Activated CD4-positive, alpha-beta T cell treated with anti-CD3 and anti-CD28 coated beads, Interleukin-2, amount 10 ng/mL, durations not matched to agents 24 days and 14 days (primary cell): ENCODE measurements at regions not wholly inside any gene's neighbourhood (a gene's known extent, or its start where the extent isn't known, plus 50 kb on each side); places are given as distances from the start of the nearest gene placed in this dataset.

ENCODE experiments used
- DNase-seq: peaks from one replicate; pipeline ENCODE4 v3.0.0; 2022
- H3K27ac Mint-ChIP-seq: one replicate; pipeline ENCODE4 v1.8.0; 2022; ENCODE audit warnings: mild to moderate bottlenecking, mixed read lengths
- H3K27me3 Mint-ChIP-seq: one replicate; pipeline ENCODE4 v1.8.0; 2022; ENCODE audit warnings: mixed read lengths
- H3K36me3 Mint-ChIP-seq: one replicate; pipeline ENCODE4 v1.8.0; 2022; ENCODE audit warnings: low read depth, mild to moderate bottlenecking, mixed read lengths
- H3K4me1 Mint-ChIP-seq: one replicate; pipeline ENCODE4 v1.8.0; 2021; ENCODE audit warnings: mixed read lengths
- H3K4me3 Mint-ChIP-seq: one replicate; pipeline ENCODE4 v1.8.0; 2022; ENCODE audit warnings: mild to moderate bottlenecking, moderate library complexity, mixed read lengths
- H3K9me3 Mint-ChIP-seq: one replicate; pipeline ENCODE4 v1.8.0; 2021; ENCODE audit warnings: mixed read lengths
- intact Hi-C: fragments of 100-400 bp; cut with micrococcal nuclease; formaldehyde crosslinking; loops from one replicate; pipeline ENCODE4 v1.15.1; 2023

- H3K36me3 Mint-ChIP-seq: no peaks in the 10 kb centered on the region
- intact Hi-C loops: no loop called here
- H3K4me1 Mint-ChIP-seq: no peaks in the 10 kb centered on the region
- H3K4me3 Mint-ChIP-seq: no peak overlapping the region
- H3K27ac Mint-ChIP-seq: no peak overlapping the region
- no peaks in the 10 kb centered on the region for H3K27me3 Mint-ChIP-seq
- DNase-seq: no peak
- H3K9me3 Mint-ChIP-seq: no peaks in the 10 kb centered on the region
These were observed 304.9 kb downstream of the DHX15 start for GRCh38 chr4:24279469-24279868.

GRCh38 chr4:24278693-24279092 is 305.7 kb downstream of the DHX15 start:
- Mint-ChIP-seq H3K36me3 (no peaks in the 10 kb centered on the region), H3K27ac (no peak overlapping the region), H3K4me3 (no peak overlapping the region), H3K4me1 (no peaks in the 10 kb centered on the region), H3K27me3 (no peaks in the 10 kb centered on the region), H3K9me3 (no peaks in the 10 kb centered on the region)
- no peak for DNase-seq
- intact Hi-C loops: no loop called here

- no peak overlapping the region for H3K27ac Mint-ChIP-seq
- H3K9me3 Mint-ChIP-seq: no peaks in the 10 kb centered on the region
- no peaks in the 10 kb centered on the region for H3K4me1 Mint-ChIP-seq
- intact Hi-C loops: no loop called here
- H3K4me3 Mint-ChIP-seq: no peak overlapping the region
- H3K36me3 Mint-ChIP-seq: no peaks in the 10 kb centered on the region
- H3K27me3 Mint-ChIP-seq: no peaks in the 10 kb centered on the region
- no peak for DNase-seq
These were observed 309.9 kb downstream of the DHX15 start for GRCh38 chr4:24274381-24274941.

- intact Hi-C loops: no loop called here
- DNase-seq: no peak
- Mint-ChIP-seq H3K4me3 (no peak overlapping the region), H3K4me1 (no peaks in the 10 kb centered on the region), H3K27ac (no peak overlapping the region), H3K9me3 (no peaks in the 10 kb centered on the region), H3K36me3 (no peaks in the 10 kb centered on the region), H3K27me3 (no peaks in the 10 kb centered on the region)
These were observed 311.2 kb downstream of the DHX15 start for GRCh38 chr4:24273136-24273535.

- DNase-seq: no peak
- intact Hi-C loops: no loop called here
- Mint-ChIP-seq H3K27me3 (no peaks in the 10 kb centered on the region), H3K4me1 (no peaks in the 10 kb centered on the region), H3K27ac (no peak overlapping the region), H3K4me3 (no peak overlapping the region), H3K36me3 (no peaks in the 10 kb centered on the region), H3K9me3 (no peaks in the 10 kb centered on the region)
These were observed 317.2 kb downstream of the DHX15 start for GRCh38 chr4:24266951-24267722.

GRCh38 chr4:24265989-24266388 is 318.4 kb downstream of the DHX15 start:
- no peaks in the 10 kb centered on the region for H3K36me3 Mint-ChIP-seq
- H3K4me3 Mint-ChIP-seq: no peak overlapping the region
- DNase-seq: no peak
- intact Hi-C loops: no loop called here
- no peaks in the 10 kb centered on the region for H3K4me1 Mint-ChIP-seq
- no peaks in the 10 kb centered on the region for H3K9me3 Mint-ChIP-seq
- H3K27ac Mint-ChIP-seq: no peak overlapping the region
- no peaks in the 10 kb centered on the region for H3K27me3 Mint-ChIP-seq

- H3K4me3 Mint-ChIP-seq: no peak overlapping the region
- no peaks in the 10 kb centered on the region for H3K36me3 Mint-ChIP-seq
- DNase-seq: no peak
- H3K4me1 Mint-ChIP-seq: no peaks in the 10 kb centered on the region
- no peak overlapping the region for H3K27ac Mint-ChIP-seq
- intact Hi-C loops: no loop called here
- H3K27me3 Mint-ChIP-seq: no peaks in the 10 kb centered on the region
- H3K9me3 Mint-ChIP-seq: no peaks in the 10 kb centered on the region
These were observed 321.7 kb downstream of the DHX15 start for GRCh38 chr4:24262616-24263015.

GRCh38 chr4:24262084-24262483 is 322.3 kb downstream of the DHX15 start:
- Mint-ChIP-seq H3K4me1 (no peaks in the 10 kb centered on the region), H3K27ac (no peak overlapping the region), H3K4me3 (no peak overlapping the region), H3K27me3 (no peaks in the 10 kb centered on the region), H3K36me3 (no peaks in the 10 kb centered on the region), H3K9me3 (no peaks in the 10 kb centered on the region)
- no peak for DNase-seq
- intact Hi-C loops: no loop called here

- Mint-ChIP-seq H3K4me1 (no peaks in the 10 kb centered on the region), H3K36me3 (no peaks in the 10 kb centered on the region), H3K27ac (no peak overlapping the region), H3K27me3 (no peaks in the 10 kb centered on the region), H3K4me3 (no peak overlapping the region), H3K9me3 (no peaks in the 10 kb centered on the region)
- intact Hi-C loops: no loop called here
- no peak for DNase-seq
These were observed 323.3 kb downstream of the DHX15 start for GRCh38 chr4:24260923-24261564.

GRCh38 chr4:24260133-24260715 is 324.1 kb downstream of the DHX15 start:
- H3K27me3 Mint-ChIP-seq: no peaks in the 10 kb centered on the region
- no peaks in the 10 kb centered on the region for H3K36me3 Mint-ChIP-seq
- intact Hi-C loops: no loop called here
- H3K27ac Mint-ChIP-seq: no peak overlapping the region
- no peak for DNase-seq
- no peaks in the 10 kb centered on the region for H3K4me1 Mint-ChIP-seq
- no peak overlapping the region for H3K4me3 Mint-ChIP-seq
- no peaks in the 10 kb centered on the region for H3K9me3 Mint-ChIP-seq

GRCh38 chr4:24256547-24256946 is 327.8 kb downstream of the DHX15 start:
- H3K9me3 Mint-ChIP-seq: no peaks in the 10 kb centered on the region
- no peak overlapping the region for H3K4me3 Mint-ChIP-seq
- no peaks in the 10 kb centered on the region for H3K36me3 Mint-ChIP-seq
- no peaks in the 10 kb centered on the region for H3K4me1 Mint-ChIP-seq
- no peak for DNase-seq
- H3K27ac Mint-ChIP-seq: no peak overlapping the region
- H3K27me3 Mint-ChIP-seq: no peaks in the 10 kb centered on the region
- intact Hi-C loops: no loop called here

- no peak overlapping the region for H3K4me3 Mint-ChIP-seq
- intact Hi-C loops: no loop called here
- no peak for DNase-seq
- no peak overlapping the region for H3K27ac Mint-ChIP-seq
- H3K27me3 Mint-ChIP-seq: no peaks in the 10 kb centered on the region
- no peaks in the 10 kb centered on the region for H3K9me3 Mint-ChIP-seq
- no peaks in the 10 kb centered on the region for H3K4me1 Mint-ChIP-seq
- no peaks in the 10 kb centered on the region for H3K36me3 Mint-ChIP-seq
These were observed 328.3 kb downstream of the DHX15 start for GRCh38 chr4:24256066-24256465.

- H3K4me3 Mint-ChIP-seq: no peak overlapping the region
- no peaks in the 10 kb centered on the region for H3K4me1 Mint-ChIP-seq
- intact Hi-C loops: no loop called here
- no peaks in the 10 kb centered on the region for H3K36me3 Mint-ChIP-seq
- H3K27me3 Mint-ChIP-seq: no peaks in the 10 kb centered on the region
- no peaks in the 10 kb centered on the region for H3K9me3 Mint-ChIP-seq
- no peak overlapping the region for H3K27ac Mint-ChIP-seq
- no peak for DNase-seq
These were observed 332.2 kb downstream of the DHX15 start for GRCh38 chr4:24252121-24252520.

GRCh38 chr4:24251589-24251988 is 332.8 kb downstream of the DHX15 start:
- H3K4me3 Mint-ChIP-seq: no peak overlapping the region
- no peaks in the 10 kb centered on the region for H3K27me3 Mint-ChIP-seq
- intact Hi-C loops: no loop called here
- no peaks in the 10 kb centered on the region for H3K4me1 Mint-ChIP-seq
- no peak overlapping the region for H3K27ac Mint-ChIP-seq
- H3K9me3 Mint-ChIP-seq: no peaks in the 10 kb centered on the region
- DNase-seq: no peak
- H3K36me3 Mint-ChIP-seq: no peaks in the 10 kb centered on the region
